DOHH2 (cell line): ENCODE measurements at regions not wholly inside any gene's neighbourhood (a gene's known extent, or its start where the extent isn't known, plus 50 kb on each side); places are given as distances from the start of the nearest gene placed in this dataset.

Experiments used
- H3F3A ChIP-seq: fragments of 200-600 bp; sonication (generic), shearing (Covaris generic); 2 replicates; pipeline ENCODE4 v1.6.0; 2016; ENCODE audit warnings: antibody characterized with exemption, mild to moderate bottlenecking; ENCODE audit not compliant: control insufficient read depth, insufficient read depth
- H3K27ac ChIP-seq: fragments of 200-600 bp; sonication (generic); 2 replicates; pipeline ENCODE4 v1.5.1; 2014; ENCODE audit warnings: low read depth, mild to moderate bottlenecking, low read length, moderate library complexity
- H3K27me3 ChIP-seq: fragments of 200-600 bp; sonication (generic); 2 replicates; pipeline ENCODE4 v1.6.1; 2014; ENCODE audit warnings: mild to moderate bottlenecking, low read length, mixed read lengths; ENCODE audit not compliant: control insufficient read depth
- H3K36me3 ChIP-seq: fragments of 200-600 bp; sonication (generic); 2 replicates; pipeline ENCODE4 v1.6.1; 2014; ENCODE audit warnings: mild to moderate bottlenecking, low read length, moderate library complexity, mixed read lengths; ENCODE audit not compliant: control insufficient read depth
- H3K4me1 ChIP-seq: fragments of 200-600 bp; sonication (generic); 2 replicates; pipeline ENCODE4 v1.6.1; 2014; ENCODE audit warnings: mild to moderate bottlenecking, low read length, mixed read lengths; ENCODE audit not compliant: control insufficient read depth
- H3K4me2 ChIP-seq: fragments of 200-600 bp; sonication (generic); 2 replicates; pipeline ENCODE4 v1.6.0; 2014; ENCODE audit warnings: mild to moderate bottlenecking, low read length, moderate library complexity
- H3K4me3 ChIP-seq: fragments of 200-600 bp; sonication (generic); 2 replicates; pipeline ENCODE4 v1.5.1; 2014; ENCODE audit warnings: mild to moderate bottlenecking, low read length, mixed read lengths
- H3K79me2 ChIP-seq: fragments of 200-600 bp; sonication (generic); 2 replicates; pipeline ENCODE4 v1.6.1; 2014; ENCODE audit warnings: mild to moderate bottlenecking, low read length, mixed read lengths; ENCODE audit not compliant: control insufficient read depth
- H3K9me2 ChIP-seq: fragments of 200-600 bp; sonication (generic); replicated peaks from 2 replicates; pipeline ENCODE4 v1.6.1; 2014; ENCODE audit warnings: mild to moderate bottlenecking, low read length, mixed read lengths; ENCODE audit not compliant: control insufficient read depth
- H3K9me3 ChIP-seq: fragments of 200-600 bp; sonication (generic); 2 replicates; pipeline ENCODE4 v1.6.1; 2014; ENCODE audit warnings: antibody characterized with exemption, low read length, mixed read lengths; ENCODE audit not compliant: control insufficient read depth, insufficient read depth
- H4K20me1 ChIP-seq: fragments of 200-600 bp; sonication (generic); 2 replicates; pipeline ENCODE4 v1.6.0; 2014; ENCODE audit warnings: low read depth, mild to moderate bottlenecking, antibody characterized with exemption, low read length, moderate library complexity; ENCODE audit not compliant: control insufficient read depth, insufficient read depth
- EZH2phosphoT487 ChIP-seq: fragments of 200-600 bp; sonication (generic); IDR thresholded peaks from 2 replicates; pipeline ENCODE4 v1.6.1; 2017; ENCODE audit warnings: borderline replicate concordance, mild to moderate bottlenecking, antibody characterized with exemption, low read length, moderate library complexity, mixed read lengths
- TF ChIP-seq, protein P1 (sequence below): fragments of 200-600 bp; sonication (generic); IDR thresholded peaks from one replicate; pipeline ENCODE4 v1.5.1; 2014; ENCODE audit warnings: antibody characterized with exemption, mild to moderate bottlenecking, low read depth, low read length; ENCODE audit not compliant: poor library complexity, severe bottlenecking

DNA sequence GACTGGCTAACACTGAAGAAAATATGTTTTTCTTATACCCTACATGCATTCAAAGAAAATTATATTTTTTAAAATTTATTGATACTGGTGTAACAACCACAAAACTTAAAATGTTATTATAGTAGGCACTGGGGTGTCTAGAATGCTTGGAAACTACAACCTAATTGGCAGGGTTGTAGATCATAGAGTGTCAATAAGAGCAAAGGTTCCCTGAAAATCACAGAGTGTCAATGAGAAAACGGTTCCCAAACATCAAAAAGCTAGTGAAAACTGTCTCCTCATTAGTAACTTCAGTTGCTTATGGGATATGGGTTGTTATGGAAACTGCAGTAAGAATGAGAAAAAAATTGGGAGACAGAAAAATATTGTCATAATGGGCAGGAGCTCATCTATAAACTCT is 214.4 kb upstream of the CCNG1 start:
- H3K4me3 ChIP-seq = no peak overlapping the region
- H3K79me2 ChIP-seq = no peaks in the 10 kb centered on the region
- H3K27me3 ChIP-seq = 0 out of 2 replicates have a peak, but pooled peaks cover 3% of the 10 kb centered on the region
- H3K9me2 ChIP-seq = no peaks in the 10 kb centered on the region
- H3K36me3 ChIP-seq = no peaks in the 10 kb centered on the region
- no peak overlapping the region for H3K4me2 ChIP-seq
- no peaks in the 10 kb centered on the region for H4K20me1 ChIP-seq
- H3K4me1 ChIP-seq = no peaks in the 10 kb centered on the region
- H3K9me3 ChIP-seq = no peaks in the 10 kb centered on the region
- H3F3A ChIP-seq = no peaks in the 10 kb centered on the region
- TF ChIP-seq, protein P1, sequence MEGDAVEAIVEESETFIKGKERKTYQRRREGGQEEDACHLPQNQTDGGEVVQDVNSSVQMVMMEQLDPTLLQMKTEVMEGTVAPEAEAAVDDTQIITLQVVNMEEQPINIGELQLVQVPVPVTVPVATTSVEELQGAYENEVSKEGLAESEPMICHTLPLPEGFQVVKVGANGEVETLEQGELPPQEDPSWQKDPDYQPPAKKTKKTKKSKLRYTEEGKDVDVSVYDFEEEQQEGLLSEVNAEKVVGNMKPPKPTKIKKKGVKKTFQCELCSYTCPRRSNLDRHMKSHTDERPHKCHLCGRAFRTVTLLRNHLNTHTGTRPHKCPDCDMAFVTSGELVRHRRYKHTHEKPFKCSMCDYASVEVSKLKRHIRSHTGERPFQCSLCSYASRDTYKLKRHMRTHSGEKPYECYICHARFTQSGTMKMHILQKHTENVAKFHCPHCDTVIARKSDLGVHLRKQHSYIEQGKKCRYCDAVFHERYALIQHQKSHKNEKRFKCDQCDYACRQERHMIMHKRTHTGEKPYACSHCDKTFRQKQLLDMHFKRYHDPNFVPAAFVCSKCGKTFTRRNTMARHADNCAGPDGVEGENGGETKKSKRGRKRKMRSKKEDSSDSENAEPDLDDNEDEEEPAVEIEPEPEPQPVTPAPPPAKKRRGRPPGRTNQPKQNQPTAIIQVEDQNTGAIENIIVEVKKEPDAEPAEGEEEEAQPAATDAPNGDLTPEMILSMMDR = no peak
- no peak for TF ChIP-seq EZH2phosphoT487
- H3K27ac ChIP-seq = no peak overlapping the region

DNA sequence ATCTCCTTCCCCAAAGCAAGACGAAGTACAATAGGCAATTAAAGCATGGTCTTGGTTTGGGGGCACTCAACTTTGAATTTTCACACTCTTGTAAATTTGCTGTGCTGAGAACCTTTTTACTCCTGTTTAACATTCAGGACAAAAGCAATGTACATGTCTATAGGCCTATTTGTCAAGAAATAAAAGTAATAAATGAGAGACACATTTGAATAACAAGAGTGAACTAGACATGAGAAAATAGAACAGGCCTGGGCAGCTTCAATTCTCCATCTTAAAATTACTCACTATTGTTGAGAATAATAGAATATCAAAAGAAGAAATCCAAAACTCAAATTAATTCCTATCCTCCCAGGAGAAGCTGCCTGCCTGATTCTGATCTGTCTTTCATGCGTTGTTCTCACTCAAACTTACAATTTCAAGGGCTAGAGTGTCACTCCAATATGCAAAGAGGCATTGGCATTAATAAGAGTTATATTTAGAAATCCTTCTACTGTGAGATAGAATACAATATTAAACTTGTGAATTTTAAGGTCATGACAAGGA is 192.9 kb upstream of the CCNG1 start:
- no peaks in the 10 kb centered on the region for H3K9me3 ChIP-seq
- TF ChIP-seq EZH2phosphoT487 = no peak
- TF ChIP-seq, protein P1 = no peak
- no peak overlapping the region for H3K4me3 ChIP-seq

DNA sequence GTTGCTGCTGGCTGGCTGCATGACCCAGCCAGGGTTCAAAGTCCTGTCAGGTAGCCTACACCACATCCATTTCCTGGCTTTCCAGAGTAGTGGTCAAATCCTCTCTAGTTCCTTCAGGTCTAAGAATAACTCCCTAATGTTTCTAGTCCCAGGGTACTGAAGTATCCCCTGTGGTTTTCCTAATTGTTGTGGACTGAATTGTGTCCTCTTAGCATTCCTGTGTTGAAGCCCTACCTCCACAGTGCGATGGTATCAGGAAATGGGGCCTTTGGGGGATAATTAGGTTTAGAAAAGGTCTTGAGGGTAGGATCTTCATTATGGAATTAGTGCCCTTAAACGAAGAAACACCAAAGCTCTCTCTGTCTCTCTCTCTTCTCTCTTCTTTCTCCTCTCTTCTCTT is 191.8 kb upstream of the CCNG1 start:
- H3K36me3 ChIP-seq = no peaks in the 10 kb centered on the region
- H3K4me1 ChIP-seq = no peaks in the 10 kb centered on the region
- TF ChIP-seq, protein P1 = no peak
- TF ChIP-seq EZH2phosphoT487 = no peak
- no peaks in the 10 kb centered on the region for H3K9me2 ChIP-seq
- no peak overlapping the region for H3K4me3 ChIP-seq
- no peak overlapping the region for H3K27ac ChIP-seq
- no peaks in the 10 kb centered on the region for H3K79me2 ChIP-seq
- no peaks in the 10 kb centered on the region for H3F3A ChIP-seq
- H3K9me3 ChIP-seq = no peaks in the 10 kb centered on the region
- H4K20me1 ChIP-seq = no peaks in the 10 kb centered on the region
- H3K27me3 ChIP-seq = no peaks in the 10 kb centered on the region
- H3K4me2 ChIP-seq = no peak overlapping the region

More for the DNA sequence above, 192.9 kb upstream of the CCNG1 start:
- Histone ChIP-seq H3K27me3 (no peaks in the 10 kb centered on the region), H3F3A (no peaks in the 10 kb centered on the region), H3K79me2 (no peaks in the 10 kb centered on the region), H3K27ac (no peak overlapping the region), H4K20me1 (no peaks in the 10 kb centered on the region), H3K4me2 (no peak overlapping the region), H3K9me2 (no peaks in the 10 kb centered on the region), H3K4me1 (no peaks in the 10 kb centered on the region), H3K36me3 (no peaks in the 10 kb centered on the region)
